Brain microvascular endothelial cell (primary cell): ENCODE measurements at regions not wholly inside any gene's neighbourhood (a gene's known extent, or its start where the extent isn't known, plus 50 kb on each side); places are given as distances from the start of the nearest gene placed in this dataset.

Source experiments
- DNase-seq: peaks from one replicate; pipeline ENCODE4 v3.0.0-alpha.2; 2020
- H3K27ac ChIP-seq: fragments of 250-450 bp; sonication (Bioruptor Pico); 2 replicates; pipeline ENCODE4 v1.5.1; 2020; ENCODE audit warnings: mild to moderate bottlenecking, moderate library complexity
- H3K27me3 ChIP-seq: fragments of 250-450 bp; sonication (Bioruptor Pico); replicated peaks from 2 replicates; pipeline ENCODE4 v1.5.1; 2020; ENCODE audit warnings: mild to moderate bottlenecking
- H3K36me3 ChIP-seq: fragments of 250-450 bp; sonication (Bioruptor Pico); replicated peaks from 2 replicates; pipeline ENCODE4 v1.5.1; 2020; ENCODE audit warnings: mild to moderate bottlenecking
- H3K4me3 ChIP-seq: 2 replicates; pipeline ENCODE4 v1.5.1; 2011; ENCODE audit warnings: low read depth, mild to moderate bottlenecking, control low read depth, low read length, moderate library complexity
- CTCF ChIP-seq: IDR thresholded peaks from 2 replicates; pipeline ENCODE4 v1.5.1; 2011; ENCODE audit warnings: low read depth, mild to moderate bottlenecking, moderate library complexity, low read length, control low read depth, inconsistent platforms; ENCODE audit errors: missing control alignments
- in situ Hi-C: cut with HindIII; loops from 2 replicates; pipeline ENCODE4 v1.10.0; 2017; ENCODE audit warnings: low sequenced_read_pairs, low pct_ligation_motif_present

- Histone ChIP-seq H3K4me3 (no peak overlapping the region), H3K36me3 (no peaks in the 10 kb centered on the region), H3K27me3 (no peaks in the 10 kb centered on the region), H3K27ac (no peak overlapping the region)
- no peak for DNase-seq
- in situ Hi-C loops: no loop called here
- TF ChIP-seq CTCF: no peak
Measured at GRCh38 chr20:58137651-58138265, 90.7 kb downstream of the ANKRD60 start.

- no peak for DNase-seq
- Histone ChIP-seq H3K27ac (no peak overlapping the region), H3K4me3 (no peak overlapping the region), H3K27me3 (no peaks in the 10 kb centered on the region), H3K36me3 (no peaks in the 10 kb centered on the region)
- in situ Hi-C loops: no loop called here
- TF ChIP-seq CTCF: no peak
Measured at GRCh38 chr20:58137236-58137635, 91.2 kb downstream of the ANKRD60 start.

GRCh38 chr20:58136149-58136484 is 92.3 kb downstream of the ANKRD60 start:
- no peaks in the 10 kb centered on the region for H3K27me3 ChIP-seq
- no peaks in the 10 kb centered on the region for H3K36me3 ChIP-seq
- in situ Hi-C loops: no loop called here
- H3K4me3 ChIP-seq: no peak overlapping the region
- no peak for TF ChIP-seq CTCF
- no peak overlapping the region for H3K27ac ChIP-seq
- DNase-seq: no peak

- no peak for TF ChIP-seq CTCF
- Histone ChIP-seq H3K4me3 (no peak overlapping the region), H3K36me3 (no peaks in the 10 kb centered on the region), H3K27ac (no peak overlapping the region), H3K27me3 (no peaks in the 10 kb centered on the region)
- no peak for DNase-seq
- in situ Hi-C loops: no loop called here
Measured at GRCh38 chr20:58135441-58136148, 92.9 kb downstream of the ANKRD60 start.

- Histone ChIP-seq H3K27me3 (no peaks in the 10 kb centered on the region), H3K36me3 (no peaks in the 10 kb centered on the region), H3K27ac (no peak overlapping the region), H3K4me3 (no peak overlapping the region)
- TF ChIP-seq CTCF: no peak
- in situ Hi-C loops: no loop called here
- DNase-seq: no peak
Measured at GRCh38 chr20:58133020-58133808, 95.2 kb downstream of the ANKRD60 start.
